Endodermal cell (in vitro differentiated cells): ENCODE measurements at regions not wholly inside any gene's neighbourhood (a gene's known extent, or its start where the extent isn't known, plus 50 kb on each side); places are given as distances from the start of the nearest gene placed in this dataset.

Experiments used
- DNase-seq: peaks from one replicate; pipeline ENCODE4 v3.0.0-alpha.2; 2017
- H3K27ac ChIP-seq: 2 replicates; pipeline ENCODE4 v1.5.1; 2013; ENCODE audit warnings: mild to moderate bottlenecking, low read depth, low read length, moderate library complexity
- H3K27me3 ChIP-seq: 2 replicates; pipeline ENCODE4 v1.6.1; 2013; ENCODE audit warnings: mild to moderate bottlenecking, low read length, moderate library complexity; ENCODE audit not compliant: insufficient read depth, control insufficient read depth, poor library complexity, severe bottlenecking
- H3K36me3 ChIP-seq: 2 replicates; pipeline ENCODE4 v1.7.0; 2013; ENCODE audit warnings: mild to moderate bottlenecking, low read length, moderate library complexity; ENCODE audit not compliant: control insufficient read depth, insufficient read depth
- H3K4me1 ChIP-seq: one replicate; pipeline ENCODE4 v1.7.0; 2013; ENCODE audit warnings: low read length; ENCODE audit not compliant: control insufficient read depth, insufficient read depth
- H3K4me3 ChIP-seq: 2 replicates; pipeline ENCODE4 v1.5.1; 2013; ENCODE audit warnings: mild to moderate bottlenecking, low read length, moderate library complexity
- H3K9ac ChIP-seq: 2 replicates; pipeline ENCODE4 v1.6.1; 2013; ENCODE audit warnings: mild to moderate bottlenecking, low read length, moderate library complexity; ENCODE audit not compliant: poor library complexity, severe bottlenecking; ENCODE audit errors: extremely low read depth
- H3K9me3 ChIP-seq: 2 replicates; pipeline ENCODE4 v1.6.1; 2013; ENCODE audit warnings: mild to moderate bottlenecking, low read length, moderate library complexity; ENCODE audit not compliant: control insufficient read depth
- H3K27ac Mint-ChIP-seq: 2 replicates; pipeline ENCODE4 v1.8.0; 2020; ENCODE audit warnings: mixed read lengths
- H3K27me3 Mint-ChIP-seq: 2 replicates; pipeline ENCODE4 v1.8.0; 2021; ENCODE audit warnings: mild to moderate bottlenecking, mixed read lengths; ENCODE audit not compliant: insufficient read depth
- H3K36me3 Mint-ChIP-seq: 2 replicates; pipeline ENCODE4 v1.8.0; 2020; ENCODE audit warnings: low read depth, mixed read lengths
- H3K4me1 Mint-ChIP-seq: 2 replicates; pipeline ENCODE4 v1.8.0; 2020; ENCODE audit warnings: mixed read lengths
- H3K4me3 Mint-ChIP-seq: 2 replicates; pipeline ENCODE4 v1.8.0; 2020; ENCODE audit warnings: mild to moderate bottlenecking, moderate library complexity, mixed read lengths
- H3K9me3 Mint-ChIP-seq: 2 replicates; pipeline ENCODE4 v1.8.0; 2020; ENCODE audit warnings: mild to moderate bottlenecking, mixed read lengths
- CTCF ChIP-seq: fragments of 200-600 bp; sonication (generic); conservative IDR thresholded peaks from 2 replicates; pipeline ENCODE4 v1.5.0; 2021; ENCODE audit warnings: antibody characterized with exemption, mild to moderate bottlenecking
- whole genome bisulfite sequencing, 2 experiments: methylation state at CpG; one replicate each; pipeline versions ENCODE4 v1.1.5 to v1.1.7; 2013; ENCODE audit warnings: missing lambda C conversion rate in 2 of 2, mixed read lengths in 1 of 2; ENCODE audit not compliant: insufficient coverage in 1 of 2, insufficient read length in 1 of 2; 5-methylcytosine and 5-hydroxymethylcytosine counted together

GRCh38 chr2:84052043-84052442 is 407.0 kb downstream of the SUCLG1 start:
- Histone ChIP-seq H3K4me3 (no peak overlapping the region), H3K9ac (no peak overlapping the region), H3K36me3 (no peaks in the 10 kb centered on the region), H3K27me3 (no peaks in the 10 kb centered on the region), H3K4me1 (no peaks in the 10 kb centered on the region), H3K27ac (no peak overlapping the region), H3K9me3 (no peaks in the 10 kb centered on the region)
- no peak for TF ChIP-seq CTCF
- Mint-ChIP-seq H3K27me3 (no peaks in the 10 kb centered on the region), H3K4me3 (no peak overlapping the region), H3K9me3 (no peaks in the 10 kb centered on the region), H3K4me1 (peaks cover 7% of the 10 kb centered on the region), H3K36me3 (no peaks in the 10 kb centered on the region), H3K27ac (no peak overlapping the region)
- 89 to 93% methylated on average over 1 to 2 of the region's 2 CpGs for WGBS, 2 experiments
- no peak for DNase-seq

- no peak overlapping the region for H3K4me3 ChIP-seq
- WGBS, 2 experiments: 94 to 100% methylated on average over 3 to 4 of the region's 4 CpGs
- no peaks in the 10 kb centered on the region for H3K27me3 ChIP-seq
- H3K27me3 Mint-ChIP-seq: no peaks in the 10 kb centered on the region
- no peaks in the 10 kb centered on the region for H3K36me3 ChIP-seq
- no peak overlapping the region for H3K27ac Mint-ChIP-seq
- no peak for TF ChIP-seq CTCF
- H3K4me1 Mint-ChIP-seq: peaks cover 30% of the 10 kb centered on the region
- H3K9me3 Mint-ChIP-seq: no peaks in the 10 kb centered on the region
- no peak for DNase-seq
- no peaks in the 10 kb centered on the region for H3K36me3 Mint-ChIP-seq
- no peaks in the 10 kb centered on the region for H3K4me1 ChIP-seq
- H3K4me3 Mint-ChIP-seq: no peak overlapping the region
- no peak overlapping the region for H3K9ac ChIP-seq
- H3K9me3 ChIP-seq: no peaks in the 10 kb centered on the region
- H3K27ac ChIP-seq: no peak overlapping the region
These were observed 410.1 kb downstream of the SUCLG1 start for GRCh38 chr2:84048964-84049363.

- Histone ChIP-seq H3K27ac (no peak overlapping the region), H3K4me3 (no peak overlapping the region), H3K9me3 (no peaks in the 10 kb centered on the region), H3K36me3 (no peaks in the 10 kb centered on the region), H3K27me3 (no peaks in the 10 kb centered on the region), H3K9ac (no peak overlapping the region), H3K4me1 (peaks cover 12% of the 10 kb centered on the region)
- Mint-ChIP-seq H3K4me3 (no peak overlapping the region), H3K9me3 (no peaks in the 10 kb centered on the region), H3K27me3 (no peaks in the 10 kb centered on the region), H3K4me1 (peaks cover 36% of the 10 kb centered on the region), H3K36me3 (no peaks in the 10 kb centered on the region), H3K27ac (no peak overlapping the region)
- no peak for TF ChIP-seq CTCF
- DNase-seq: no peak
- 90 to 100% methylated on average over 1 to 3 of the region's 3 CpGs for WGBS, 2 experiments
These were observed 417.6 kb downstream of the SUCLG1 start for GRCh38 chr2:84041506-84041905.
